GM21723 (cell line): ENCODE measurements at regions not wholly inside any gene's neighbourhood (a gene's known extent, or its start where the extent isn't known, plus 50 kb on each side); places are given as distances from the start of the nearest gene placed in this dataset.

ENCODE experiments used
- ATAC-seq: cut with Tn5 transposase; IDR thresholded peaks from one replicate; pipeline ENCODE4 v1.9.1; 2021; ENCODE audit warnings: mild to moderate bottlenecking, moderate library complexity; ENCODE audit not compliant: unreplicated experiment

DNA sequence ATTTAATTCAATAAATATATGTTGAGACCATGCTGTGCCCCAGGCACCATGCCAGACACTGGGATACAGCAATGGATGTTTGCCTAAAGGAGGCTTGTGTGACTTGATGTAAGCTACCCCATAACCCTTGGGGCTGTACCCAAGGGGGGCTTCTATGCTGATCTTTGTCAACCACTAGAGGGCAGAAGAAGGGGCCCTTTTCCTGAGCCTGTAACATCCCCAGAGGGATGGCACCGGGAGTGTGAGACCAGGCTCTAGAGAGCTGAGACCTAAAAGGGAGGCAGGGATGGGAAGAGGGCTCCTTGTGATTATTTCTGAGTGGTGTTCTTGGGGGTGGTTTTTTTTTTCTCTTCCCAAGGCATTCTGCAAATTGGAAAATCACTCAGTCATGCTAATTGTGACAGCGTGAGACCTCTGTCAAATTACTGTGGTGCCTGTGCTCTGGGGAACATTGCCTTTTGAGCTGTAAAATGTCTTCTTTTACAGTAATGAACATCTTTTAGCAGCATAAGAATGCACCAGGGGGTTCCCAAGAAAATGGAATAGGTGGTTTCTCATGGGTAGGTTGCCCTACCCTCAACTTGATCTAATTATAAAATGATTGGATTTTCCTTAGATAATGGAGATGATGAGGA lies 138.7 kb upstream of the SLC24A3 start:
- ATAC-seq = no peak

DNA sequence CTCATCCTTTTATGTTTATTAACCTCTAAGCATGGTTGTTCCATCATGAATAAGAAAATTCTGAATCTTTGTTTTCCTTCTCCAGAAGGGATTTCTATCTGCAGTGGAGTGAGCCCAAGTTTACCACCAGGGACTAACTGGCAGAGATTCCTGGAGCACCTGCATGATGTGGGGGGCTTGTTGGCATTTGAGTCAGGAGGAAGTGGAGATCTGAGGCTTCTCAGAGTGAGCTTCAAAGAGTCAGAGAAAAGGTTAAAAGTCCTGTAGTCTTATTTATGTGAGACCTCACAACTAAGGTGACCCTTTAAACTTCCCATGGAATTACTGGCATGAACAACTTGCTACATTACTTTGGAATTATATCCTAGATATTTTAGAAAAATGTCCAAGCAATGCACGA lies 138.1 kb upstream of the SLC24A3 start:
- ATAC-seq = no peak

DNA sequence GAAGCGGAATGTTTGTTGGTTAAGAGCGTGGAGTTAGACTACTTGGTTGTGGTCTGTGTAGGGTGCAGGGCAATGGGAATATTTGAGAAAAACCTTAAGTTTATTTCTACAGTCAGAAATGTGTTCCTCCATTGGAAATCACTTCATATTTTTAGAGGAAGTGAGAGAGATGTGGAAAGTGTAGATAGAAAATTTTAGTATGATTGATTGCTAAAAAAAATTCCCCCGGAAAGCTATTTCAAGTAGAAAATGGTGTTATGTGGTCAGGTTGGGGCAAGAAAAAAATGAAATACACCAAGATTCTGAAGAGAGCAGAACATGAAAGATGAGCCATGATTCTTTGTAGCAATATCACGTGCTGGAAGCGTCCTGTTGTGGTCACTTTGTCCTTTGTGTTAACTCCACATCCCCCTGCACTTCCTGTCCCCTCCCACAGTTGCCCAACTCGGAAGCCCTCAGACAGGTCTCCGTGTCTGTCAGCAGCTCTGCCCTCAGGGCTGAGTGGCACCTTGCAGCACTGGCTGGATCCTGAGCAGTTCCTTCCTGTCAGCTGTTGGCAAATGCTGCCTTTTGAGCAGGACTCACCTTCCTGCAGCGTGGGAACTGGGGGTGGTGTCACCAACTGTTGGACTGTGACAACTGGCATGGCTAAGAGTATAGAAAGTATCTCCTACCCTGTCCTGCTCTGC lies 137.5 kb upstream of the SLC24A3 start:
- ATAC-seq = peak; percentile 30

DNA sequence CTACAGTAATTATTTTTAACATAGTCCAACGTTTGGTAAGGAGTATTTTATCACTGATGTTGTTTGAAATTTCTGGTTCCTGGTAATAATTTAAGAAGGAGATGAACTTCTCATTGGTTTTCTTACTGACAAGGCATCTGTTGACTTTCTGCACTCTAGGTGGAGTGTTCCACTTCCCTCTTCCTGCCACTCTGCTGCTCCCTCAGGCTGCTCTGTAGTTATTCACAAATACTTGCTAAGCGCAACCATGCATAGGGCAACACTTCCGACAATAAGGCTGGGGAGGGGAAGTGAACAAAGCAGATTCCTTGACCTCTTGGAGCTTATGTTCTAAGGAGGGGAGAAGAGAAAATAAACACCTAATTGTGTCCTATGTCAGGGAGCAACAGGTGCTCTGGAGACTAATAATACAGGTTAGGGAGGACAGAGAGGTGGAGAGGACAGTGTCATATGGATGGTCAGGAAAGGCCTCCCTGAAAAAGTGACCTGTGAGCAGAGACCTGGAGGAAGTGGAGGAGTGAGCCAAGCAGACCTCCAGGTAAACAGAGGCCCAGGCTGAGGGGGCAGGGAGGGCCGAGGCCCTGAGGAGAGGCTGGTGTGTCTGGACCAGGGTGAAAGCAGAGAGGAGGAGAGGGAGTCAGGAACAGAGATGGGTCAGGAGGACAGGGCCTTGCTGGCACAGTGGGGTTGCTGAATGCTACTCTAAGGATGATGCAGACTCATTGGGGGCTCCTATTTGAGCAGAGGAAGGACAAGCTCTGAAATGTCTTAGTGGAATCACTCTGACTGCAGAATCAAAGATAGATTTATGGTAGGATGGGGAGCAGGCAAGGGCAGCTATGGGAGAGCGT lies 134.8 kb upstream of the SLC24A3 start:
- no peak for ATAC-seq

DNA sequence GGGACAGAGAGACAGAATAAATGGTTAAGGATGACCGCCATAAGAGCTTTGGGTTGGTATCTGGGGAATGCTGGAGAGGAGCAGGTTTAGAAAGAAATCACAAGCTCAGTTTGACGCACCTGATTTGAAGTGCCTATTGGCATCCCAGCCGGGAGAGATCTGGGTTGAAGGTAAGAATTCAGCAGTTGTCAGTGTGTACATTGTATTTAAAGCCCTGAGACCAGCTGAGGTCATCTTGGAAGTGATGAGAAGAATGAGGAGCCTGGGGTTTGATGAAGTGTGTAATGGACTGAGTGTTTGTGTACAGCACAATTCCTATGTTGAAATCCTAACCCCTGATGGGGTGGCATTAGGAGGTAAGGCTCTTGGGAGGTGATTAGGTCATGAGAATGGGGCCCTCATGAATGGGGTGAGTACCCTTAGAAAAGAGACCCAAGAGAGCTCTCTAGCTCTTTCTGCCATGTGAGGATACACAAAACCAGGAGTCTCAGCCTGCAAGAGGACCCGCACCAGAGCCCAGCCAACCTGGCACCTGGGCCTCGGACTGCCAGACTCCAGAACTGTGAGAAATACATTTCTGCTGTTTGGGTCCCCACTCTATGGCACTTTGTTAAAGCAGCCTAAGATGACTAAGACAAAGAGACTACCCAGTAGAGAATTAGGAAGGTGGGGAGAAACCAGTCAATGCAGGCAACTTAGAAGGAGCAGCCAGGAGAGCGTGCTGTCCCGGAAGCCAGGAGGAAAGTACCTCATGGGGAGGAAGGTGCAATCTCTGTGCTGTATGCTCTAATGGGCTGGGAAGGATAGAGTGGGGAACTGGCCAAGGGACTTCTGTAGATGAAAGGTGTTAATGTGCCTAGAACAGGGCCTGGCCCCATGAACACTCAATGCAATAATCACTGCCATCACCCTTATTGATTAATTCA lies 133.7 kb upstream of the SLC24A3 start:
- no peak for ATAC-seq

DNA sequence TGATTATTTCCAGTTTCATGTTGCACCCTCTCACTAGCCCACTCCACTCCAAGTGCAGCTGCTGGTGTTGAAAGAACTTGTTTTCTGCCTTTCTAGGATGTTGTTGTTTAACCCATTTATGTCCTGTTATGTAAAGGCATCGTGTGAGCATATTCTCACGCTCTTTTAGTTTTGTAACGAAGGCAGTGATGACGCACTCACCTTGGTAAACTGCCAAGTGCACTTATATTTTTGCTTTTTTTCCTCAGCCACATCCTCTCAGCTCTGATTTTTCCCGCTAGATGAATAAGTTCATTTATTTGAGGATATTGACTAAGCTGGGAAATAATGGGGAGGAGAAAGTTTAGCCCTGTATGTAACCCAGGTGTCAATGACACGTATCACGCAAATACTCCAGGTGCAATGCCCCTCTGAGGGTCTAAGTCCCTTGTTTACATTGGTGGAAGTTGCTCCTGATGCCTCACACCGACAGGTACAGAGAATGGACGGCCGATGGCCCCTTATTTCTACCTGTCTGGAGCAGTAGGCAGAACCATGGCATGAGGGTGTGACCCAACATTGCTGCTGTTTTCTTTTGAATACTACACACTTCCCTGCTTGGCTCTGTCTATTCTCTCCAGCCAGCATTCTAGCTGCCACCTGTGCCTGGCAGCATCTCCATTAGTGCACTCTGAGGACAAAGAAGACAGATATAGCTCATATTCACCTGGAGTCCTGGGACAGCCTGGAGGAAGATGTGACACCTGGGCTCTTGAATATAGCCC lies 132.7 kb upstream of the SLC24A3 start:
- ATAC-seq = no peak

DNA sequence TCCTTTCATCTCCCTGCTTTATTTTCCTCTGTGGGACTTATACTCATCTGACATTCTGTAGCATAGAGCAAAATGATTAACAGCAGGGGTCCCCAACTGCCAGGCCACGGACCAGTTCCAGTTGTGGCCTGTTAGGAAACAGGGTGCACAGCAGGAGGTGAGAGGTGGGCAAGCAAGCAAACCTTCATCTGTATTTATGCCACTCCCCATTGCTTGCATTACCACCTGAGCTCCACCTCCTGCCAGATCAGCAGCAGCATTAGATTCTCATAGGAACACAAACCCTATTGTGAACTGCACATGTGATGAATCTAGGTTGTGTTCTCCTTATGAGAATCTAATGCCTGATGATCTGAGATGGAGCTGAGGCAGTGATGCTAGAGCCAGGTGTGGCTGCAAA lies 130.5 kb upstream of the SLC24A3 start:
- no peak for ATAC-seq

DNA sequence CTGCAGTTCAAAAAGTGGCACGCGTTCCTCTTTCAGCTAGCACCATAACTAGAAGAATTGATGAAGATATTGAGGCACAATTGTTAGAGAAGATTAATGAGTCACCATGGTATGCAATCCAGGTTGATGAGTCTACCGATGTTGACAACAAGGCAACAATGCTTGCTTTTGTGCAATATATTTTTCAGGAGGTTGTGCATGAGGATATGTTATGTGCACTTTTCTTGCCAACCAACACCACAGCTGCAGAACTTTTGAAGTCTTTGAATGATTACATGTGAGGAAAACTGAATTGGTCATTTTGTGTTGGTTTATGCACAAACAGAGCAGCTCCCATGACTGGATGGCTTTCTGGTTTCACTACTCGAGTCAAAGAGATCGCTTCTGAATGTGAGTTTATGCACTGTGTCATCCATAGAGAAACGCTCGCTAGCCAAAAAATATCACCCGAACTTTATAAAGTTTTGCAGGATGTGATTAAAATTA lies 129.3 kb upstream of the SLC24A3 start:
- ATAC-seq = no peak

DNA sequence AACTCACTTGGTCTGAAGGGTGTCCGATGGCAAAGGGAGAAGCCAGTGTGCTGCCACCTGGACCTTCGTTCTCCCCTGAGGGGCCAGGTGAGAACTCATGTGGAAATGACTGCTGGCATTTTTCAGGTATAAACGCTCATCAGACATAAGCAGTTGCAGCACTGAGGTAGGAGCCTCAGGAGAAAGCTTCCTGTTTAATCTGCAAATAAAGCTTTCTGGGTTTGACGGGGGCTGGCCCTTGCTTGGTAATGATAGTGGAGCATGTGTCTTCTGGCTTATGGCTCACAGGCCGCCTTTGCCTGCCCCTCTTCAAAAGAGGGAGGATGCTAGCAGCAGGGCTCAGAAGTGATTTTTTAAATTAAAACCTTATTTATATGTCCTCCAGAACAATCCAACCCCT lies 122.1 kb upstream of the SLC24A3 start:
- ATAC-seq = no peak

DNA sequence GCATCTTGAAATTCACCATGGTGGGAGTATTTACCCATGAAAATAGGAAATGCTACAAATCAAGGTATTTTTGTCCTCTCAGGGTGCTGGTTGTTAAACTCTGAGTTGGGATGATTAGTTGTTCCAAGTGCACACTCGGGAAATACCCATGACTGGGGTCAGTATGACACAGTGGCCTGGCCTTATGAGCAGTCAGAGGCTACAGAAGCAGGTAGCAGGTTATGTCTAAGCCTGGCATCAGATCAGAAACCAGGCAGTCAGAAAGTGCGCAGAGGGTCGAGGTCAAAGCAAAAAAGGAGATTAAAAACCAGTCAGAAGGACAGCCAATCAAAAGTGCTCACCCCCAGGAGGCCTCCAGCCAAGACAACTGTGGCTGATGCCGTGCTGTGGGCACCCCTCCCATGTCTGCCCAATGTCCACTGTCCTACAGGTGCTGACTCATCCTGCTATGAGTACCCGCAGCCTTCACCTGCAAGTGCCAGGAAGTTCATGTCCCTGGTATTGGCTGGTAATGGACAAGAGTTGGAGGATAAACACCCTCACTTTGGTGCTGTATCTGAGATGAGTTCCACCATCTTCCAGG lies 117.4 kb upstream of the SLC24A3 start:
- no peak for ATAC-seq

DNA sequence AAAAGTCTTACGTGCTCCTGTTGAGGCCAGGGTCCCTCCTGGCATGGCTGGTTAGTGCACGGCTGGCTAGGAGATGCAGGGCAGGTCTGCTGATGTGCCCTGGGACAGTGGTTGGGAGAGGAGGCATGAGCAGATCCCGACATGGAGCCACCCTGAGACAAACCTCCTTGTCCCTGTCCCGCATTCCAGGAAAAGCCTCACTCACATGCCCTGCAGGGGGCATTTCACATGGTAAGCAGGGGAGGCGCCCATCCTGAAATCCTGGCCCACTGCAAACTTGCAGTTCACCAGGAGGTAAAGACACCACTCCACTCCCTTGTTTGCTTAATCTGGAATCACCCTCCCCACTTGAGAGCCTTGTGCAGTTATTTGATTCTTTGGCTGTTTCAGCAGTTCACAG lies 116.7 kb upstream of the SLC24A3 start:
- no peak for ATAC-seq

DNA sequence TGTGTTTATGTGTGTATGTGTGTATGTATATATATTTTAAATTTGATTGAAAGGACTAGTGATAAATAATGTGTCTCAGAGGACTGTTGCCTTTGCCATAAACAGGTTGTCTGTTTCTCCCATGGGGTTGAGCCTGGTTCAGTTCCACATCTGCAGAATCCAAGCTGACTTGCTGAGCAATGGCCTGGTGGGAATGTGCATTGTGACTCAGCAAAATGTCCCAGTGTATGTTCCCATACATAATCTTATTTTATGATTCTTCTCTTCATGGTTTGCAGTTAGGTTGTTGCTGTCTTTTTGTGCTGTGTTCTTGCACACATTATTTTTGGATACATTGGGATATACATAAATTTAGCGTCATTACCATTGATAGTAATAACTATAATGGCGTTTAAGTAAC lies 115.6 kb upstream of the SLC24A3 start:
- no peak for ATAC-seq

DNA sequence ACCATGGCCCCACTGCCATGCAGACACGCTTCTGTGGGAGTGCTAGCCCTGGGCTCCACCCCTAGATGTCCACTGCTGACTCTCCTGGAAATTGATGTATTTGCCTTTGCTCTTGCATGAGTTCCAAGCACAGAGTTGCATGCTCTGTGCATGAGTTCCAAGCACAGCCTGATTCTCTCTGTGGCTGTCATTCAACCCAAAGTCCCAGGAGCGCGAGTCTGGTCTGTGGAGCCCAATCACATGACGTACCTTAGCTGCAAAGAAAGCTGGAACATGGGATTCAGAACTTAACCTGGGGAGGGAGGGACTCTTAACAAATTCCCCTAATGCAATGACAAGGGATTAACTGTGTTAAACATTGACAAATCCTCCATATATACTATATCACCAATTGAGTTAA lies 114.3 kb upstream of the SLC24A3 start:
- no peak for ATAC-seq

DNA sequence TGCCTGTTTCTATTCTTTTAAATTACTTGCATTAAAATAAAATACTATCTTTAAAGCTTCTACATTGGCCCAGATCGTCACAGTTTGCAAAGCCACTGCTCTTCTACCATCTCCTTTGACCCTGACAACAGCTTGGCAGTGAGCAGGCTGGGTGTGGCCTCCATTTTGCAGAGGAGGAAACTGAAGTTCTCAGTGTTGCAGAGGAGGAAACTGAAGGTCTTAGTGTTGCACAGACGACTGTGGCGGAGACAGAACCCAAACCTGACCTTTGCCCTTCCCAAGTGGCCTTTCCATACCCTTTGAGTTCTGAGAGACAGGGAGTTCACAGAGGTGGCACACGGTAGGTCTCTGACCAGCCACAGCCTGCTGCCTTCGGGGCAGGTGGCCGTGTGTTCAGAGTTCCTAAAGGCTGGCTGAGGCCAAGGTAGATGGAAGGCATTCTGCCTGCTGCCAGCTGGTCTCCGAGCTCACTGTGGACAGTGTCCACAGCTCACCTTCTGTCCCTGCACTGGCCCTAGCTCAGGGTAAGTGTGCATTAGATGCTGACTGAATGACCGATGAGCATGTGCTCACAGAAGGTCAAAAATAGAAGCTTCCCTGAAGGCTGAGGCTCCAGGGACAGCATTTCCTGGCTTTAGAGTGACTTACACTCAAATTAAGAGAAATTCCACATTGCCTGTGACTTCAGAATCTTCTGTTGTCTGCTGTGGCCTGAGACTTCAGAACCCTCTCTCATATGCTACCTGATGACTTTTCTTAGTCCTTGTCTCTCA lies 113.5 kb upstream of the SLC24A3 start:
- ATAC-seq = no peak

DNA sequence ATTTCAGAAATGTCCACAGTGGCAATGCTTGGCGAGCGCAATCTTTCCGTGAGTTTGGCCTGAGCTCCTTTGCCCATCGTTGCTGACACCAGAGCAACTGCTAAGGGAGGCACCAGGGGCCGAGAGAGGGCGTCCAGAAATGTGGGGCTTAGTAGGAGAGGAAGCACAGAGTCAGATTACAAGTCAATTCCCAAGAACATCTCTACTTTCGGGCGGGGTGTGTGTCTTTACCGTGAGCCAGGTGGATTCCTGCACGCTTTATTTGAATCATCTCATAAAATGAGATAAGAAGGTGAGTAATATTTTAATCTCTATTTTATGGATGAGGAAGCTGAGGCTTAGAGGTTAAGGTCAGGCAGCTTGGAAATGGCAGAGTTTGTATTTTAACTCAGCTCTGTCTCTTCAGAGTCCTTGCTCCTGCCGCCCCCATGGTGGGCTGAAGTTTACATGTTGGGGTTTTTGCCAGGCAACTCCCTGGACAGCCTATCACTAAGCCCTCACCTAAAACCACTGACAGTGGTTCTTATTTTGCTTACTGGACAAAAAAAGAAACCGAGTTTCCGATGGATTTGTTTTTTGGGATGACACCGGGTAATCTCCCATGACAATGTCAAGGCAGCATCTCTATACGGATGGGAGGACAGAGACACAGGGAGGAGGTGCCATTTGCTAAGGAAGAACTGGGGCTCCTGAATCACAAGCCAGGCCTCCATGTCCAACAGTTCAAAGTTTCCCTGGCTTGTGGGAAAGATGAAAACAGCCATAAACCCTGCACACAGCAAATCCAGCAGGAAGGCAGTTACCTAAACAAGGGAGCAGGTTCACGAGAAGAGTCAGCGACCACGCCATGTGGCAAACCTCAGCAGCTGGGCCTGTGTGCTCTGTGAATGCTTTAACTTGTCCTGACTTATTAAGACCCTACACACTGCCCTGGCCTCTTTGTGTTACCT lies 112.6 kb upstream of the SLC24A3 start:
- ATAC-seq = no peak

DNA sequence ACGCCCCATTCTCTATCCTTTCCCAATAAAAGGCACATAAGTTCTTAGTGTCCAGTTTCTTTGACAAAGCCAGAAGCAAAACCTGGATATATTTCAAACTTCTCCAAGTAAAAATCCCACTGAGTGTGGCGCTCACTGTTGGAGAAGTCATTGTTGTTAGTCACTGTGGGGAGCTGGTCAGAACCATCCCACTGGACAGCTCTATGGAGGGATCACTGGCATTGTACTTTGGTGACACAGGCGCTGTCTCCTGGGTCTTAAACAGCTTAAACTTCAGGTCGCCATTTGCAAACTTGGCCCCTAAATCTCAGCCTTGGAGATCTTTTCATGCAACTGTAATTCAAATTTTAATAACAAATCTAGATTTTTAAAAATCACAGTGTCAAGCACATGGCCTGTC lies 111.5 kb upstream of the SLC24A3 start:
- ATAC-seq = no peak

DNA sequence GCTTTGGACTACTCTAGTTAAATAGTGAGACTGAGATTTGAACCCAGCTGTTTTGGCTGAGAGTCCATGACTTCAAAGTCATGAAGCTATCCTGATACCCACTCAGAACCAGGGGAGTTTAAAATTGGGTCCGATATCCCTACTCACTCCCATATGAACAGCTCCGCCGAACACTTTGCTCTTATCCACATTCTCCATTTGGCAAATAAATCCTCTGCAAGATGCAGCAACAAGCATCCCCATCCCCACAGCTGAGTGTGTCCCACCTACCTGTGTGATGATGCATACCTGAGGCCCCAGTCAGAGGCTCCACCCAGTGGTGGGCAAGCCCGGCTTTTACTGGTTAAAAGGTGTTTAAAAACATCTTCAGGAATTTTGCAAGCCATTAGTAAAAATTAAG lies 108.3 kb upstream of the SLC24A3 start:
- no peak for ATAC-seq

DNA sequence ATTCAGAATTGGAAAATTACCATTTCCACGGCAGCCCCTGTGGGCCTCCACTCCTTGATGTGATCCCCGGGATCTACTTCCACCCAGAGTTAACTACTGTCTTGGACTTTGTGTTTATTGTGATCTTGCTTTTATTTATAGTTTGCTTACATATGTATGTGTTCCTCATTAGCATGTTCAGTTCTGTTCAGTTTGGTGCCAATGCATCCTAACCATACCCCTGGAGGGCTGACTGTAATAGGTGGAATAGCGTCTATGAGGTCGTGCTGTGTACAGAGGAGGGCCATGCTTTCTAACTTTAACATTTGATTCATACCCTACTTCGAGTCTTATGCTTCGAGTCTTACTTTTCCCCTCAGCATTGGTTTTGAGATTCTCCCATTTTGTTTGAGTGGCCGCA lies 104.3 kb upstream of the SLC24A3 start:
- ATAC-seq = no peak
